Brain microvascular endothelial cell (primary cell): ENCODE measurements at regions not wholly inside any gene's neighbourhood (a gene's known extent, or its start where the extent isn't known, plus 50 kb on each side); places are given as distances from the start of the nearest gene placed in this dataset.

ENCODE experiments used
- DNase-seq: peaks from one replicate; pipeline ENCODE4 v3.0.0-alpha.2; 2020
- H3K27ac ChIP-seq: fragments of 250-450 bp; sonication (Bioruptor Pico); 2 replicates; pipeline ENCODE4 v1.5.1; 2020; ENCODE audit warnings: mild to moderate bottlenecking, moderate library complexity
- H3K27me3 ChIP-seq: fragments of 250-450 bp; sonication (Bioruptor Pico); replicated peaks from 2 replicates; pipeline ENCODE4 v1.5.1; 2020; ENCODE audit warnings: mild to moderate bottlenecking
- H3K36me3 ChIP-seq: fragments of 250-450 bp; sonication (Bioruptor Pico); replicated peaks from 2 replicates; pipeline ENCODE4 v1.5.1; 2020; ENCODE audit warnings: mild to moderate bottlenecking
- H3K4me3 ChIP-seq: 2 replicates; pipeline ENCODE4 v1.5.1; 2011; ENCODE audit warnings: low read depth, mild to moderate bottlenecking, control low read depth, low read length, moderate library complexity
- CTCF ChIP-seq: IDR thresholded peaks from 2 replicates; pipeline ENCODE4 v1.5.1; 2011; ENCODE audit warnings: low read depth, mild to moderate bottlenecking, moderate library complexity, low read length, control low read depth, inconsistent platforms; ENCODE audit errors: missing control alignments
- in situ Hi-C: cut with HindIII; loops from 2 replicates; pipeline ENCODE4 v1.10.0; 2017; ENCODE audit warnings: low sequenced_read_pairs, low pct_ligation_motif_present

- Histone ChIP-seq H3K36me3 (no peaks in the 10 kb centered on the region), H3K27me3 (no peaks in the 10 kb centered on the region), H3K27ac (no peak overlapping the region), H3K4me3 (no peak overlapping the region)
- in situ Hi-C loops, result loop anchor here (25.0 kb wide), 1 partner anchor 106 kb away; no protein-coding TSS in a partner anchor
- no peak for TF ChIP-seq CTCF
- no peak for DNase-seq
Measured at GRCh38 chrX:39805825-39806224, 291.9 kb downstream of the BCOR start.

- TF ChIP-seq CTCF, result no peak
- H3K27me3 ChIP-seq, result no peaks in the 10 kb centered on the region
- H3K4me3 ChIP-seq, result no peak overlapping the region
- in situ Hi-C loops, result loop anchor here (25.0 kb wide), 1 partner anchor 104 kb away; no protein-coding TSS in a partner anchor
- peak overlapping the region; percentile 77 for H3K27ac ChIP-seq
- peak; percentile 77 for DNase-seq
- no peaks in the 10 kb centered on the region for H3K36me3 ChIP-seq
Measured at GRCh38 chrX:39808471-39808917, 289.3 kb downstream of the BCOR start.

- in situ Hi-C loops, result loop anchor here (25.0 kb wide), 1 partner anchor 103 kb away; no protein-coding TSS in a partner anchor
- Histone ChIP-seq H3K4me3 (no peak overlapping the region), H3K27ac (peak overlapping the region; percentile 77), H3K27me3 (no peaks in the 10 kb centered on the region), H3K36me3 (no peaks in the 10 kb centered on the region)
- TF ChIP-seq CTCF, result no peak
- peak; percentile 34 for DNase-seq
Measured at GRCh38 chrX:39809331-39809730, 288.4 kb downstream of the BCOR start.

GRCh38 chrX:39810901-39811300, 286.9 kb downstream of the BCOR start:
- DNase-seq, result no peak
- Histone ChIP-seq H3K27me3 (no peaks in the 10 kb centered on the region), H3K27ac (no peak overlapping the region), H3K36me3 (no peaks in the 10 kb centered on the region), H3K4me3 (no peak overlapping the region)
- in situ Hi-C loops, result loop anchor here (25.0 kb wide), 1 partner anchor 101 kb away; no protein-coding TSS in a partner anchor
- TF ChIP-seq CTCF, result no peak

GRCh38 chrX:39811376-39811775, 286.4 kb downstream of the BCOR start:
- no peak for DNase-seq
- TF ChIP-seq CTCF, result peak; percentile 0
- Histone ChIP-seq H3K4me3 (no peak overlapping the region), H3K36me3 (no peaks in the 10 kb centered on the region), H3K27me3 (no peaks in the 10 kb centered on the region), H3K27ac (no peak overlapping the region)
- in situ Hi-C loops, result loop anchor here (25.0 kb wide), 1 partner anchor 101 kb away; no protein-coding TSS in a partner anchor
